Endometrium (tissue), 2 donors: ENCODE measurements at regions not wholly inside any gene's neighbourhood (a gene's known extent, or its start where the extent isn't known, plus 50 kb on each side); places are given as distances from the start of the nearest gene placed in this dataset.
A peak's percentile ranks its signal among the peaks of the same experiment; 100 is the strongest.
"Not testable (repeated sequence)": the region's sequence is repeated elsewhere in the genome, so short reads cannot be mapped to it uniquely, and the experiment has no call there.

Source experiments
- FAIRE-seq: peaks from 2 replicates; lab custom pipeline; 2012; peaks lifted over from hg19 to GRCh38; lab: Jason Lieb, UNC
- donor health status: control.
- donor health status: control.

- no peak for FAIRE-seq
Observed at GRCh38 chr7:54390565-54390964, 151.6 kb upstream of the VSTM2A start.

DNA sequence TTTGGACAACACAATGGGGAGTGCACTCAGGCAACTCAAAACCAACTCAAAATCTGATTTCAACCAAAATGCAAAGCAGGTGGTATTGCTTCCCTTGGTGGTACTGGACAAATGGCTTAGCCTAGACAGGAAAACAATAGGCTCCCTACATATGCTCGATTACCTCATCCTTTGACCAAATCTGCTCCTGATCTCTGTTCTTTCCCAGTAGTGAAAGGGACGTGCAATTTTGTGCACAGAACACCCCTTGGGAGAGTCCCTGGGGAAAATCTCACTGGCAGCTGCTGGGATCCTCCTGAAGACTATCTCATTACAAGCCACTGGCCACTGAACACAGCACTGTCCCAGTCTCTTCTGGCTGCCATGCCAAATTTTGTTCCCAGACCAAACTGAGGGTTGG is 149.2 kb upstream of the VSTM2A start:
- no peak for FAIRE-seq

GRCh38 chr7:54394834-54395233 is 147.3 kb upstream of the VSTM2A start:
- FAIRE-seq: no peak

- FAIRE-seq: no peak
Observed at GRCh38 chr7:54397836-54398612, 144.2 kb upstream of the VSTM2A start.

GRCh38 chr7:54398863-54399262 is 143.3 kb upstream of the VSTM2A start:
- no peak for FAIRE-seq

DNA sequence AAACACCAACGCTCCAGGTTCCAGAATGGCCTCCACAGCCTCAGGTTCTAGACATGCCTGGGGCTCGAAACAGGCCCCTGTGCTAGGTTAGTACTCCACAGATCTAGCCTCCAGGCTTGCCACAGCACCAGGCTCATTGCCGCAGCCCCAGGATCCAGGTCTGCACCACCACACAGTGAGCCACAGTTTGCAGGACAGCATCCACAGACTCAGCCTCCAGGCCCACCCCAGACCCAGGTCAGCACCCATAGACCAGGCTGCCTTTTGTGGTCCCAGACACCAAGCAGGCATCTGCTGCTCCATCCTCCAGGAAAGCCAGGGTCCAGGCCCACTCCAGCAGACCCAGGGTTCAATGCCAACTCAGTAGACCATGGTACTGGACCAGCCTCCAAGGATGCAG is 132.3 kb upstream of the VSTM2A start:
- no peak for FAIRE-seq

- FAIRE-seq: no peak
Observed at GRCh38 chr7:54416678-54417077, 125.5 kb upstream of the VSTM2A start.

GRCh38 chr7:54419209-54419608 is 123.0 kb upstream of the VSTM2A start:
- FAIRE-seq: no peak

DNA sequence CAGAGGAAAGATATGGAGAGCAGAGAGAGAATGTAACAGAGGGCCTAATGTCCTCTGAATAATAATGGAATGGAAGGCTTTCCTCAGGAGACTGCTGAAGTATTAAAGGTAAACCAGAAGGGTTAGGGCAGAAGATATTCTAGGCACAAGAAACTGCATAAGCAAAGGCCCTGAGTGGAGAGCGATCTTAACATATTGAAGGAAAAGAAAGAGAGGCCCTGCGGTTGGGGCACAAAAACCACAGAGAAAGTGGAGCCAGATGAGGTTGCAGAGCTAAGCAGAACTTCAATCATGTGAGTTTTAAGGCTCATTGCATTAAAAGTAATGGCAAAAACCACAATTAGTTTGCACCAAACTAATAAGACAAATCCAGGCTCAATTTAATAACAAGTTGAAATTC is 115.8 kb upstream of the VSTM2A start:
- FAIRE-seq: no peak

DNA sequence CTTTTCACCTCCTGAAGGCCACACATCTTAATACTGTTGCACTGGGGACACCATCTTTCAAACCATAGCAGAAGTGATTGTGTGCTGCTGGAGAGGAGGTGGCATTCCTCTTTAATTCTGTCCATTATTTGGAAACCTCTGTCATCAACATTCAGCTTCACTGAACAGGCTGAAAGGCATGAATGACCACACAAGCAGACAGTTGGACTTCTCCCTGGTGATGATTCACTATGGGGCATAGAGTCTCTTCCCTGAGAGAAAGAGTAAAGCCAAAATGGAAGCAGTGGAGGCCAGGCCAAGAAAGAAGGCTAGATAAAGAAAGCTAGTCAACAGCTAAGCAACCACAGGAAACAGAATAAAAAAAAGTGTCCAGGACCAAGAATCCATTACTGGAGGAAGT is 113.1 kb upstream of the VSTM2A start:
- FAIRE-seq: no peak

DNA sequence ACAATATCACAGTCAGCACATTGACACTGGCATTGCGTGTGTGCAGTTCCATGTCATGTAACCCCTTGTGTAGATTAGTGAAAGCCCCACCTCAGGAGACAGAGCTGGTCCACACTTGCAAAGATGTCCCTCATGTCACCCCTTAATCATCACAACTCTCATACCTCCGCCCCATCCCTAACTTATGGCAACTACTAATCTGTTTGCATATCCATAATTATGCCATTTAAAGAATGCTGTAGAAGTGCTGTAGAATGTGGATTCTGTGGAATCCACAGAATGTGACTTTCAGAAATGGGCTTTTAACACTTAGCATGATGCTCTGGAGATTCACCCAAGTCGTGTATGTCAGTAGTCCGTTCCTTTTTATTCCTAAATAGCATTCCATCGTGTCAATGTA is 102.8 kb upstream of the VSTM2A start:
- no peak for FAIRE-seq

GRCh38 chr7:54444046-54444686 is 98.0 kb upstream of the VSTM2A start:
- FAIRE-seq: not testable (repeated sequence)

DNA sequence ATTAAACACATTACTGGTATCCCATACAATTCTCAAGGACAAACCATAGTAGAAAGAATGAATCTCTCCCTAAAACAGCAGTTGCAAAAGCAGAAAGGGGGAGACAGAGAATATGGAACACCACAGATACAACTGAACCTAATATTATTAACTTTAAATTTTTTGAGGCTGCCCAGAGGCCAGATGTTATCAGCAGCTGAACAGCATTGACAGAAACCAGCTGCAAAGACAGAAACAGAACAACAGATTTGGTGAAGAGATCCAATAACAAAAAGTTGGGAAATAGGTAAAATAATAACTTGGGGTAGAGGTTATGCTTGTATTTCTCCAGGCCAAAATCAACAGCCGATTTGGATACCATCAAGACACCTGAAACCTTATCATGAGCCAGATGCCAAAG is 89.0 kb upstream of the VSTM2A start:
- not testable (repeated sequence) for FAIRE-seq

DNA sequence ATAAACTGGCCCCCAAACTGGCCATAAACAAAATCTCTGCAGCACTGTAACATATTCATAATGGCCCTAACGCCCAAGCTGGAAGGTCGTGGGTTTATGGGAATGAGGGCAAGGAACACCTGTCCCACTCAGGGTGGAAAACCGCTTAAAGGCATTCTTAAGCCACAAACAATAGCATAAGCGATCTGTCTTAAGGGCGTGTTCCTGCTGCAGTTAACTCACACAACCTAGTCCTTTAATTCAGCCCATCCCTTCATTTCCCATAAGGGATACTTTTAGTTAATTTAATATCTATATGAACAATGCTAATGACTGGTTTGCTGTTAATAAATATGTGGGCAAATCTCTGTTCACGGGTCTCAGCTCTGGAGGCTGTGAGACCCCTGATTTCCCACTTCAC is 87.5 kb upstream of the VSTM2A start:
- FAIRE-seq: not testable (repeated sequence)

- FAIRE-seq: no peak
Observed at GRCh38 chr7:54465095-54465494, 77.1 kb upstream of the VSTM2A start.

- no peak for FAIRE-seq
Observed at GRCh38 chr7:54469740-54470139, 72.4 kb upstream of the VSTM2A start.

- FAIRE-seq: peak; percentile 45
Observed at GRCh38 chr7:54476609-54477008, 65.6 kb upstream of the VSTM2A start.

- FAIRE-seq: no peak
Observed at GRCh38 chr7:54477083-54477482, 65.1 kb upstream of the VSTM2A start.

DNA sequence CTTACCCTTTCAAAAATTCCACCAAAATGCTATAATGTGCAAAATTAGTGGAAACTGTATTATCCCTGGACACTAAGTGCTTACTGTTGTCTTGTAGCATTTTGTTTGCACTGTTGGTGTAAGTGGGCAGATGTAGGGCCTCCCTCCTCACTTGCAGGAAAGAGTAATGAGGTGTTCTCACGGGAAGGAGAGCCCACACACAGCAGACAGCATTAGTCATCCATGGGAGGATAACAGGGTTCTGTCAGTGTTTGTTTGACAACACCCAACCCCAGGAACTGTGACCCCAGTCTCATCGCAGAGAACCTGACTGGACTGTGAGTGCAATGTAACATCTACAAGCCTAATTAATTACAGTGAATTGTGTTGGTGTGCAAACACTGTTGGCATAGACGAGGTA is 58.7 kb upstream of the VSTM2A start:
- FAIRE-seq: no peak

DNA sequence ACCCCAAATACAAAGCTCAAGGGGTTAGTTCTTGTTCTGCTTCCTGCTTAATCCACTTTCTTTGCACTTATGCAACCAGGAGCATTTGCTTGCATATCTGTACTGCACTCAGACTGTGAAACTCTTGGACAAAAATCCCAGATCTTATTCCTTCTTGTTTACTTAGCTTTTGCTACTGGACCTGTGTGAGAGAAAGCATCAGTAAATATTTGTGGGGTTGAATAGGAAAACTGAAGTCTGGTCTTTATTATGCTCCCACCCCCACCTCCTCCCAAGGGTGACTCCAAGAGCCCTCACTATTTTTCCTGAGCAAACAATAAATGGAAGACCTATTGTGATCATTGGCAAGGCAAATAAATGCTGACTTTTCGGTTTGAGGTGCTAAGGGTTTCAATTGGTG is 57.1 kb upstream of the VSTM2A start:
- FAIRE-seq: no peak
